ENCODE measurements at regions not wholly inside any gene's neighbourhood (a gene's known extent, or its start where the extent isn't known, plus 50 kb on each side); places are given as distances from the start of the nearest gene placed in this dataset.

DNA sequence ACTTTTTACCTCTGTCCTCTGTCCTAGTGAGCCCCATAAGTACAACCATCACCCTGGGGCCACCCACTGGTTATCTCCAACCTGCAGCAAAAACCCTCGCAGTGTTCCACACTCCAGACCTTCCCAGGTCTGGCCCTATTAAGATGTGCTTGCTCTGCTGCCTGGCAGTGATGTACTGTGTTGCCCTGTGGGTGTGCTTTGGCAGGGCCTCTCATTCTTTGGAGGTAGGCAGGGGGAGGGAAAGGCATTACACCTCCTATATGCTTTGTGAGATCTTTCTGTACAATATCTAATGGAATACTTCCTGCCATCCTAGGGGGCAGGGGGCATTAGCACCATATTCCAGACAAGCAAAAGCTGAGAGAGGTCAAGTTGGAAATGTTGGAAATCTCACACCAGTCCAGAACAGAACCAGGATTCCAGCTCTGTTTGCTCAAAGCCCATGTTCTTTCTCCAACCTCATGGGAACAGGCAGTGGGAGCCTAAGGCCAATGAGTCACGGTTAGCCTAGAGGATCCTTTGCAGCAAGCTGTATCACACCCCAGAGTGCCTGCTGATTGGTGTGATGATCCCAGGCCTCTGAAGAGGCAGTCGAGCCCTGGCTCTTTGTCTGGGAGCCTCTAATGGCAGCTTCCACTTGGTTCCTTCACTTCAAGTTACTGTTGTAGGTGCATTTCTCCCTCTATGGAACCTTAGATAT lies 59.7 kb upstream of the UBL3 start:
- no peak for TF ChIP-seq POLR2A (IDR thresholded peaks at IDR 0.05)
- TF ChIP-seq POLR2AphosphoS5 (IDR thresholded peaks at IDR 0.05) = no peak
- no peak for TF ChIP-seq CTCF (IDR thresholded peaks at IDR 0.05)
- TF ChIP-seq EP300 (IDR thresholded peaks at IDR 0.05) = no peak
